Kidney (tissue), 13 donors: ENCODE measurements at regions not wholly inside any gene's neighbourhood (a gene's known extent, or its start where the extent isn't known, plus 50 kb on each side); places are given as distances from the start of the nearest gene placed in this dataset.

ENCODE experiments used
- DNase-seq, 5 donors: peaks; one replicate each; pipeline ENCODE4 v3.0.0-alpha.2; 2013 to 2020
- FAIRE-seq: peaks from 2 replicates; lab custom pipeline; 2012; peaks lifted over from hg19 to GRCh38; lab: Jason Lieb, UNC
- H3K27ac ChIP-seq, 2 donors: one replicate each; pipeline ENCODE4 v1.7.0; 2013; ENCODE audit warnings: low read depth in 2 of 2, low read length in 2 of 2, inconsistent platforms in 1 of 2
- H3K27me3 ChIP-seq: one replicate; pipeline ENCODE4 v1.7.1; 2013; ENCODE audit warnings: low read length, inconsistent platforms; ENCODE audit not compliant: control insufficient read depth, insufficient read depth
- H3K36me3 ChIP-seq, 3 donors: one replicate each; pipeline versions ENCODE4 v1.7.0 to v1.7.1; 2013; ENCODE audit warnings: low read length in 3 of 3, control low read depth in 1 of 3, inconsistent platforms in 1 of 3; ENCODE audit not compliant: insufficient read depth in 3 of 3, control insufficient read depth in 2 of 3
- H3K4me1 ChIP-seq, 3 donors: one replicate each; pipeline versions ENCODE4 v1.7.0 to v1.7.1; 2013; ENCODE audit warnings: low read length in 3 of 3, inconsistent platforms in 1 of 3, low read depth in 1 of 3; ENCODE audit not compliant: control insufficient read depth in 2 of 3, insufficient read depth in 2 of 3
- H3K4me3 ChIP-seq, 3 donors: one replicate each; pipeline versions ENCODE4 v1.7.0 to v1.8.1; 2013; ENCODE audit warnings: low read length in 3 of 3, control low read depth in 1 of 3, inconsistent platforms in 1 of 3
- H3K9ac ChIP-seq, 3 donors: one replicate each; pipeline versions ENCODE4 v1.7.0 to v1.7.1; 2013; ENCODE audit warnings: low read length in 3 of 3, control low read depth in 1 of 3, inconsistent platforms in 1 of 3
- H3K9me3 ChIP-seq, 3 donors: one replicate each; pipeline versions ENCODE4 v1.7.0 to v1.7.1; 2013; ENCODE audit warnings: low read length in 3 of 3, control low read depth in 1 of 3, inconsistent platforms in 1 of 3; ENCODE audit not compliant: control insufficient read depth in 2 of 3, insufficient read depth in 1 of 3
- intact Hi-C: fragments of 100-400 bp; cut with DNase I; formaldehyde crosslinking; loops from one replicate; pipeline ENCODE4 v1.11.1; 2022
- TF ChIP-seq, protein P1 (sequence below): IDR thresholded peaks from 3 replicates; pipeline ENCODE4 v1.5.1; 2012; ENCODE audit warnings: mild to moderate bottlenecking, moderate library complexity, borderline replicate concordance; ENCODE audit not compliant: insufficient read depth; ENCODE audit errors: extremely low read depth
- donor health status: control.
- donor health status: control.
- donor health status: control.
- donor health status: control.
- donor health status: control.
- donor health status: DM: yes; HTN: yes; CAD: no.
- donor health status: Normal renal cell carcinoma (clear cell type).

DNA sequence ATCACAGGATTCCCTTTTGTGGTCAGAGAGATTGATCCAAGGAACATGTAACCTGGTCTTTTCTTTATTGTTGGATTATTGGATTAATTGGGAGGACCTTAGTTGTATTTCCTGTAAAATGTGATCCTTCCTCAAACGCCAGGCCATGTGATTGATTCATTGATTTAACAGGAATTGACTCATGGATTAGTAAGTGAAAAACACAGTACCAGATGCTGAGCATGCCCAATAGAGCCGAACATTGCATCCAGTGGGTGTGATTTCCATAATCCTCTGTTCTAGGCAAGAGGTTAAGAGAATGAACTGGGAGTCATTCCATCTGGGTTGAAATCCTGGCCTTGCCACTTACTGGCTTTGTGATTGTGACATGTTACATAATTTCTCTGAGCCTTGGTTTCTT lies 522.3 kb downstream of the MAT2B start:
- FAIRE-seq (no peak), DNase-seq (no peak)
- TF ChIP-seq, protein P1, sequence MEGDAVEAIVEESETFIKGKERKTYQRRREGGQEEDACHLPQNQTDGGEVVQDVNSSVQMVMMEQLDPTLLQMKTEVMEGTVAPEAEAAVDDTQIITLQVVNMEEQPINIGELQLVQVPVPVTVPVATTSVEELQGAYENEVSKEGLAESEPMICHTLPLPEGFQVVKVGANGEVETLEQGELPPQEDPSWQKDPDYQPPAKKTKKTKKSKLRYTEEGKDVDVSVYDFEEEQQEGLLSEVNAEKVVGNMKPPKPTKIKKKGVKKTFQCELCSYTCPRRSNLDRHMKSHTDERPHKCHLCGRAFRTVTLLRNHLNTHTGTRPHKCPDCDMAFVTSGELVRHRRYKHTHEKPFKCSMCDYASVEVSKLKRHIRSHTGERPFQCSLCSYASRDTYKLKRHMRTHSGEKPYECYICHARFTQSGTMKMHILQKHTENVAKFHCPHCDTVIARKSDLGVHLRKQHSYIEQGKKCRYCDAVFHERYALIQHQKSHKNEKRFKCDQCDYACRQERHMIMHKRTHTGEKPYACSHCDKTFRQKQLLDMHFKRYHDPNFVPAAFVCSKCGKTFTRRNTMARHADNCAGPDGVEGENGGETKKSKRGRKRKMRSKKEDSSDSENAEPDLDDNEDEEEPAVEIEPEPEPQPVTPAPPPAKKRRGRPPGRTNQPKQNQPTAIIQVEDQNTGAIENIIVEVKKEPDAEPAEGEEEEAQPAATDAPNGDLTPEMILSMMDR: no peak
- intact Hi-C loops: no loop called here
- no peak overlapping the region for H3K27ac ChIP-seq
- no peaks in the 10 kb centered on the region for H3K9me3 ChIP-seq
- H3K27me3 ChIP-seq: no peaks in the 10 kb centered on the region
- H3K9ac ChIP-seq: no peak overlapping the region
- H3K4me1 ChIP-seq: no peaks in the 10 kb centered on the region
- H3K4me3 ChIP-seq: no peak overlapping the region
- no peaks in the 10 kb centered on the region for H3K36me3 ChIP-seq

DNA sequence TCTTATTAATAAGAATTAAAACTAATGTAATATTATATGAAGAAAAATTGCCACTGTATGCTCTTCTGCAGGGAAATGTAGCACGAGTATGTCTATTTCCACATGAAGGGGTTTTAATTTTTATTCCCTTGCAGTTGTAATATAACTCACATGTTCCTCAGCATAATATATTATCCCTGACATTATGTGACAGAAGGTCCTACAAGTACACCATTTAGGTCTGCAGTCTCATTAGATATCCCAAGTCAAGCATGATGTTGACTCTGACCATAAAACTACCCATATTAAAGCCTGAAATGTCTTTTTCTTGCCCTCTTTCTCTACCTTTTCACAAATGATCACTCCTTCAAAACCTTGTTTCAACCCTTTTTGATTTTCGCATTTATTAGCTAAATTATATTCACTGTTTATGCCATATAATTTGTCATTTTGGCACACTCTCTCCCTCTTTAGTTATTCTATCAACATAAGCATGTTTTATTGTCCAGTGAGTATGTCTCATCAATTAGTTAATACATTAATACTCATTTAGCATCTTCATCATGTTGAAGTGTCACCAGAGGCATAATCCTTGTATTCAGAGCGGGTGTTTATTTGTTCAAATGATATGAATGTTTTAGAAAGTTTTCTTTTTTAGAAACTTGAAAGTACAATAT lies 532.8 kb downstream of the MAT2B start:
- FAIRE-seq: no peak
- no peak overlapping the region for H3K4me3 ChIP-seq
- no peak overlapping the region for H3K9ac ChIP-seq
- TF ChIP-seq, protein P1: no peak
- intact Hi-C loops: no loop called here
- H3K9me3 ChIP-seq: no peaks in the 10 kb centered on the region
- no peaks in the 10 kb centered on the region for H3K27me3 ChIP-seq
- no peak for DNase-seq
- no peaks in the 10 kb centered on the region for H3K36me3 ChIP-seq
- no peak overlapping the region for H3K27ac ChIP-seq
- no peaks in the 10 kb centered on the region for H3K4me1 ChIP-seq

DNA sequence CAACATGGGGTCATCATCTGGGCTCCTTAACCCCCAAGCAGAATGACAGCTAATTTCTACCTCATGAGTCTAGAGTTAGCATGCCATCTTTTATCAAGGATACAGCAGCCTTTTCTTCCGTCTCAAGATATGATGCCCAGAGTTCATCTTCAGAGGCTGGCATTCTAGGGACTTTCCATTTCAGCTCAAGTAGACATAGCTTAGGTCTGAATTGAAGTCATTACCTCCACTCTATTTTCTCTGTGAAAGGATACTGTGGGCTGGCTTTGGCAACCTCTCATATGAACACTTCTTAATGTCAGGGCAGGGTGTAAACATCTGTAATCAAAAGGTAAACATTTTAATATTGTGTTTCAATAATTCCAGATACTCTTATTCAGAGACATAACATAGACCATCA lies 535.7 kb downstream of the MAT2B start:
- H3K27me3 ChIP-seq: no peaks in the 10 kb centered on the region
- H3K27ac ChIP-seq: no peak overlapping the region
- FAIRE-seq: no peak
- no peaks in the 10 kb centered on the region for H3K4me1 ChIP-seq
- TF ChIP-seq, protein P1: no peak
- DNase-seq: no peak
- intact Hi-C loops: no loop called here
- no peak overlapping the region for H3K4me3 ChIP-seq
- H3K9me3 ChIP-seq: no peaks in the 10 kb centered on the region
- H3K36me3 ChIP-seq: no peaks in the 10 kb centered on the region
- H3K9ac ChIP-seq: no peak overlapping the region
